A673 (cell line): ENCODE measurements at regions not wholly inside any gene's neighbourhood (a gene's known extent, or its start where the extent isn't known, plus 50 kb on each side); places are given as distances from the start of the nearest gene placed in this dataset.

Experiments used
- BruUV-seq: library from RNA; stranded (reverse); fragments of 400-500 nt; replicated peaks from 2 replicates; lab custom pipeline; 2021; lab: Mats Ljungman, UMichigan
- CTCF ChIA-PET: fragments of 300-600 bp; sonication (Branson Sonifier 250); formaldehyde crosslinking; loops from one replicate; lab custom pipeline; 2022; ENCODE audit warnings: antibody characterized with exemption; lab: Charles Lee
- POLR2A ChIA-PET: fragments of 300-600 bp; sonication (Branson Sonifier 250); formaldehyde crosslinking; loops from one replicate; lab custom pipeline; 2022; ENCODE audit warnings: antibody characterized with exemption; ENCODE audit not compliant: low non-redundant PET; lab: Charles Lee
- DNase-seq: peaks from one replicate; pipeline ENCODE4 v3.0.0-alpha.2; 2015; ENCODE audit warnings: low spot score
- H3K27ac ChIP-seq: fragments of 200-600 bp; sonication (generic); 2 replicates; pipeline ENCODE4 v1.5.1; 2016; ENCODE audit warnings: mixed run types, low read depth, mild to moderate bottlenecking, mixed read lengths, antibody characterized with exemption, low read length; ENCODE audit not compliant: poor library complexity, severe bottlenecking
- H3K27me3 ChIP-seq: fragments of 200-600 bp; sonication (generic); replicated peaks from 2 replicates; pipeline ENCODE4 v1.6.1; 2017; ENCODE audit warnings: mixed run types, low read depth, mild to moderate bottlenecking, mixed read lengths, antibody characterized with exemption, low read length; ENCODE audit not compliant: insufficient read depth, poor library complexity
- H3K36me3 ChIP-seq: fragments of 200-600 bp; sonication (generic); 2 replicates; pipeline ENCODE4 v1.6.1; 2016; ENCODE audit warnings: mixed run types, mild to moderate bottlenecking, mixed read lengths, antibody characterized with exemption, low read length; ENCODE audit not compliant: insufficient read depth, poor library complexity, severe bottlenecking
- H3K4me1 ChIP-seq: fragments of 200-600 bp; sonication (generic); 2 replicates; pipeline ENCODE4 v1.6.1; 2017; ENCODE audit warnings: mixed run types, mild to moderate bottlenecking, mixed read lengths, antibody characterized with exemption, low read length; ENCODE audit not compliant: insufficient read depth, poor library complexity, severe bottlenecking
- H3K4me3 ChIP-seq: fragments of 200-600 bp; sonication (generic); 2 replicates; pipeline ENCODE4 v1.5.1; 2016; ENCODE audit warnings: low read depth, mixed run types, mild to moderate bottlenecking, mixed read lengths, low read length; ENCODE audit not compliant: poor library complexity, severe bottlenecking
- H3K9me3 ChIP-seq: fragments of 200-600 bp; sonication (generic); 2 replicates; pipeline ENCODE4 v1.6.1; 2016; ENCODE audit warnings: mixed run types, low read depth, mild to moderate bottlenecking, mixed read lengths, antibody characterized with exemption, low read length; ENCODE audit not compliant: poor library complexity, severe bottlenecking
- CTCF ChIP-seq: fragments of 300-800, 200-600 bp; sonication (generic); conservative IDR thresholded peaks from 2 replicates; pipeline ENCODE4 v1.5.1; 2017; ENCODE audit warnings: low read depth, mild to moderate bottlenecking, antibody characterized with exemption, low read length, moderate library complexity, mixed read lengths
- EZH2 ChIP-seq: fragments of 200-600 bp; sonication (generic); IDR thresholded peaks from 2 replicates; pipeline ENCODE4 v1.6.1; 2017; ENCODE audit warnings: borderline replicate concordance, low read depth, mild to moderate bottlenecking, mixed read lengths, antibody characterized with exemption, low read length; ENCODE audit not compliant: poor library complexity, severe bottlenecking
- intact Hi-C: fragments of 100-400 bp; cut with micrococcal nuclease; formaldehyde crosslinking; loops from one replicate; pipeline ENCODE4 v1.10.0; 2022; ENCODE audit not compliant: unreplicated experiment

DNA sequence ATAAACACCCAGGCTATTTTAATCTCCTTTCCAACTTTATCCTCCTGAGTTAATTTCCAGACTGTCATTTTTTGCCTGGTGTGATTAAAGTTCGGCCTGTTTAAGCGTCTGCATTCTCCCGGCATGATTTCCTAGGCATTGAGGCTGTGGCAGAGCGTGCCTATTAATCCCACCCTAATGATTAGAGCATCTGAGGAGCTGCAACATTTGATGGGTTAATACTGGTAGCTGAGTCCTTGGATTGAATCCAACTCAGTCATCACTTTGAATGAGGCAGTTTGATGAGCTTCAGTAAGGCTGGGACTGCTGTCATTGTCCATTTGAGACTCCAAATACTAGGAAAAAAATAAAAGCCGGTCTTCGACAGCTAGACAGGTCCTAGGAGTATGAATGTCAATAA, 882.5 kb downstream of the SLC4A3 start:
- no peak overlapping the region for H3K4me3 ChIP-seq
- H3K9me3 ChIP-seq = no peaks in the 10 kb centered on the region
- POLR2A ChIA-PET = interaction anchor here (0.5 kb wide), 1 partner anchor 130 kb away, joined by 5 read pairs; no protein-coding TSS in a partner anchor
- intact Hi-C loops = no loop called here
- H3K27ac ChIP-seq = no peak overlapping the region
- H3K4me1 ChIP-seq = peaks cover 37% of the 10 kb centered on the region
- BruUV-seq = no TSS peak
- no peaks in the 10 kb centered on the region for H3K27me3 ChIP-seq
- H3K36me3 ChIP-seq = no peaks in the 10 kb centered on the region
- no peak for DNase-seq
- CTCF ChIA-PET = no interaction called here
- TF ChIP-seq CTCF (no peak), EZH2 (no peak)

GRCh38 chr2:220510668-220511067, 883.2 kb downstream of the SLC4A3 start:
- Histone ChIP-seq H3K9me3 (no peaks in the 10 kb centered on the region), H3K4me1 (peaks cover 37% of the 10 kb centered on the region), H3K27me3 (no peaks in the 10 kb centered on the region), H3K4me3 (no peak overlapping the region), H3K36me3 (no peaks in the 10 kb centered on the region), H3K27ac (no peak overlapping the region)
- intact Hi-C loops = no loop called here
- POLR2A ChIA-PET = no interaction called here
- no peak for DNase-seq
- no peak for TF ChIP-seq CTCF
- TF ChIP-seq EZH2 = no peak
- no TSS peak for BruUV-seq
- CTCF ChIA-PET = no interaction called here

DNA sequence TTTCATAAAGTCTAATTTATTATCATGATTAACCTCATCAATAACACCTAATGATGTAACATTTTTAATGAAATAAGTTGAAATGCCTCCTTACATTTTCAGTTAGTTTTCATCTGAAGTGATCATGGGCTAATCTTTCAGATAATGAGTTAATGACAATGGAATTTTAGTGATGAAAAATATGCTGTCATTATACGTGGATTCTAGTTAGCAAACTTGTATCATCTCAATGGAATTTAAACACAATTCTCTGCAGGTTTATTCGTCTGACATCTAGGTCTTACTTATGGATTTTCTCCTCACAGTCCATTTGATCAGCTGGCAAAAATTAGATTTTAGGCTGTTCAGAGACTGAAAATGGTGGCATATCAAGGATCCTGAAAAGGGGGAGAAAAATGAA, 885.0 kb downstream of the SLC4A3 start:
- Histone ChIP-seq H3K9me3 (no peaks in the 10 kb centered on the region), H3K4me1 (peaks cover 37% of the 10 kb centered on the region), H3K27me3 (no peaks in the 10 kb centered on the region), H3K4me3 (no peak overlapping the region), H3K27ac (no peak overlapping the region), H3K36me3 (no peaks in the 10 kb centered on the region)
- DNase-seq = no peak
- intact Hi-C loops = no loop called here
- CTCF ChIA-PET = no interaction called here
- no peak for TF ChIP-seq CTCF
- no peak for TF ChIP-seq EZH2
- POLR2A ChIA-PET = interaction anchor here (0.5 kb wide), 1 partner anchor 1088 kb away, joined by 3 read pairs; no protein-coding TSS in a partner anchor
- BruUV-seq = no TSS peak
